HG02642 (cell line): ENCODE measurements at regions not wholly inside any gene's neighbourhood (a gene's known extent, or its start where the extent isn't known, plus 50 kb on each side); places are given as distances from the start of the nearest gene placed in this dataset.
"Not testable (repeated sequence)": the region's sequence is repeated elsewhere in the genome, so short reads cannot be mapped to it uniquely, and the experiment has no call there.

Source experiments
- ATAC-seq: cut with Tn5 transposase; IDR thresholded peaks from one replicate; pipeline ENCODE4 v1.9.1; 2021; ENCODE audit warnings: mild to moderate bottlenecking; ENCODE audit not compliant: unreplicated experiment, poor library complexity

DNA sequence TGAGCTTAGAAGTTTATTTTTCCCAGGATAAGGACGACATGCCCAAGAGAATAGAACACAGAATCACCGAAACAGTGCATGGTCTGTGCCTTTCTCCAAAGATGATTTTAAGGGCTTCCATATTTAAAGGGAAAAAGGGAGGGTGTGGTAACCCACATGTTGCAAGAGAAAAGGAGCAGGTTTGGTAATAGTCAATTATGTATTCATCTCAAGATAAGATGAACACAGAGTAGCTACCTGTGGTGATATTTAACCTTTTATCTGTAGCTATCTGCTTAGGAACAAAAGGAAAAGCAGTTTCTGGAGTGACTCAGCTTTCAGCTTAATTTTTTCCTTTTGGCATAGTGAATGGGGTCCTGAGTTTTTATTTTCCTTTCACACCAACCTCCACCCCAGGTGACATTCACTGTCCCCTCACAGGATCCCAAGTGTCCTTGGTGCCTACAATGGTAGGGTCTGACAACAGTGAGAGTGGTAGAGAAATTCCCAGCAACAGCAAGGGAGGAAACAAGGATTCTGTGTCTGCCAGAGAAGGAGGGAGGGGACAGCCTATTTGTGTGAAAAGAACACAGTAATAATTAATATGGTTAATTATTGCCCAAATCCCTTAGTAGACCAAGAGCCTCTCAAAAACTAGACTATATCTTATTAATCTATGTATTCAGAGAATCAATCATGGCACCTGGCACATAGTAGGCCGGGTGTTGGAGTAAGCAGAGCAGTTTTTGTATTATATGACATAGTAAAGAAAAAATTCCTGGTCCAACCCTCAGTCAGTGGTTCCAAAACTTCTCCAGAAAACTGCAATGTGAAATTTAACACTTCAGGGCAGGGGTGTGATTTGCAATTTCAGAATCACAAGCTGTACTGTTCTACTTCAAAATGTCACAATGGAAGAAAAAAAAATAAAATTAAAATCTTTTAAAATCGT lies 154.5 kb downstream of the PHLDA1 start:
- ATAC-seq = no peak

DNA sequence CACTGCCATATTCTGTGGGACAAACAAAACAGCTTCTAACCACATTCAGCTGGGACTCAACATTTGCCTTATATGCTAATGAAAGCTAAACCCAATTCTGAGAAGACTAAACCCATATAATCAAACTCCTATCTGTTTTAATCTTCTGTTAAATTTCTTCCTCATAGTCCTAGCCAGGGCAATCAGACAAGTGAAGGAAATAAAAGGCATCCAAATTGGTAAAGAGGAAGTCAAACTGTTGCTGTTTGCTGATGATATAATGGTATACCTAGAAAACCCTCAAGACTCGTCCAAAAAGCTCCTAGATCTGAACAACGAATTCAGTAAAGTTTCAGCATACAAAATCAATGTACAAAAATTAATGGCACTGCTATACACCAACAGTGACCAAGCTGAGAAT lies 157.1 kb downstream of the PHLDA1 start:
- no peak for ATAC-seq

DNA sequence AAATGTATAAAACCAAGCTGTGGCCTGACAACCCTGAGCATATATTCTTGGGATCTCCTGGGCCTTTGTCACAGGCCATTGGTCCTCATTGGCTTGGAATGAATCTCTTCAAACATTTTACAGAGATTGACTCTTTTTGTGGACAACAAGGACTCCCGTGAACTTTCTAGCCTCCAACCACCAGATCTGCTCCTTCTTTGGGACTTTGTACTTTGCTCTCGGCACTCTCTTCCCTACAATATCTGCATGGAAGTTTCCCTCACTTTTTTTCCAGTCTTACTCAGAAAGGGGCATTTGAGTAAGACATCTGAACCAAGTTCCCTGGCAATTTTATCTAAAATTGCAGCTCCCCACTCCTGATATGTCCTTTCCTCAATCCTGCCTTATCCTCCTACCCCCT lies 158.8 kb downstream of the PHLDA1 start:
- no peak for ATAC-seq

DNA sequence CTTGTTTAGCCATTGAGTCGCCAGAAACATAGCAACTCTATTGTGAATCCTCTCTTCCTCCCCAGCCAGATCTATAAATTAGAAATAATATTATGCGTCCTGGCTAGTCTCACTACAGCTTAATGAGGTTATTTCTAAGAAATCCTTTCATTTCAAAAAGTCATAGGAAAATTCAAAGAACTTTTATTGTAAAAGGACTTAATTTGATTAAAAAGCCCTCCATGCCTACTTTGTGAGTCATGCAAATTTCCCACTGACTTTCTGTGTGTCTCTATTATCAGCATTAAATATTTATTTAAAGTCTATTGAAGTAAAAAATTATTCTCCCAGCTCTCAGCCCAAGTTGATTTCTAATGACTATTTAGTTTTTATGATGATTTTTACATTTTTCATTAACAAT lies 160.7 kb downstream of the PHLDA1 start:
- ATAC-seq = no peak

DNA sequence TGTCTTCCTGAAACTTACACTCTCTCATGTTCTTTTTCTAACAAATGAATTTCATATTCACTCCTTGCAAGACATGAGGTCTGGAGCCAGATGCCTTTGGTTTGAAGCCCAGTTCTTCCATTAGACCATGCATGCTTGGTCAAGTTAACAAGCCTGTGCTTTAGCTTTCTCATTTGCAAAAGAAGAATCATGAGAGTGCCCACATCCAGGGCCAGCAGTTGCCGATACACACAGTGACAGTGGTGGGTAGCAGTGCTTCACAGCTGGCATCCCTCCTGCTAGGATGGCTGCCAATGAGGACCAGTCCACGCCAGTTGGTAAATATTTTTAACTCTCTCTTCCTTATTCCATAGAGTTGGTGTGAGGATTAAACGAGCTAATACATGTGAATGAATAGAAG lies 163.1 kb downstream of the PHLDA1 start:
- ATAC-seq = no peak

DNA sequence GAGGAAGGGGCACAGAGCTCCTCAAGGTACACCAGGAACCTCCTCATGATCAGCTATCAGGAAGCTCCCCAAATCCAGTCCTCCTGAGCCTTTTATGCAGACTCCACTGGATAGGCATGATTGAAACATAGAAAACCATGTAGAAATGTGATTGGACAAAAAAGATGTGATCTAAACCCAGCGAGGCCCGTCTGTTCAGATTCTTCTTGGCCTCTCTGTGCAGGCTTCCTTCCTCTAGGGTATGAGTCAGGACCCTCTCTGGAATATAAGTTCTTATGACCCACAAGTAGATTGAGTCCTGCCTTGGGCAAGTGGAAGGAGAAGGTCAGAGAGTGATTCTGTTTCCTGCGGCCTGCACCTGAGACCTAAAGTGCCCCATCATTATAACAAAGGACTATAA lies 166.3 kb downstream of the PHLDA1 start:
- no peak for ATAC-seq

DNA sequence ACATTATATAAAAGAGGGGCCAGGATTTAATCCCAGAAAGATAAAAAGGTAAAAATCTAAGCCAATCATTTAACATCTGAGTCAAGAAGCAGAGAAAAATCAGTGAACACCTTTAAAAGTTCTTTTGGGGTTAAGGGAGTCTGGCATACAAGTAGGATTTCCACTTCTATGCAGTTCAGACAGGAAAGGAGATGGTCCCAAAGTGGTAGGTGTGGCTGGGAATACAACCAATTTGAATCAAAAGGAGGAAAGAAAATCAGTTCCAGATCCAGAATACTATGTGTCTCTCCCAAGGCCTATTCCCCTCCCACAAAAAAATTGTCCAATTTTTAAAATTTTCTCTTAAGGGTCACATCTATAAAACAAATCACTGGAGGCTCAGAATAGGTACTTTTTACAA lies 167.4 kb downstream of the PHLDA1 start:
- ATAC-seq = no peak

DNA sequence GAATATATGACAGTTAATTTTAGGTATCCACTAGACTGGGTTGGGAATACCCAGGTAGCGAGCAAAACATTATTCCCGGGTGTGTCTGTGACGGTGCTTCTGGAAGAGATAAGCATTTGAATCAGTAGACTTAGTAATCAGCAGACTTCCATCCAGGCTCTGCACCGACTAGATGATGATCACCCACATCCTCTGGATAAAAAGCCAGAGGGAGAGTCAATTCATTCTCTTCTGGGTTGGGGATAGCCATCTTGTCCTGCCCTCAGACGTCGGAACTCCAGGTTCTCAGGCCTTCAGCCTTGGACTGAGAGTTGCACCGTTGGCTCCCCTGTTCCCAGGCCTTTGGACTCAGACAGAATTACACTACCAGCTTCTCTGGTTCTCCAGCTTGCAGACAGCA lies 168.0 kb downstream of the PHLDA1 start:
- no peak for ATAC-seq

DNA sequence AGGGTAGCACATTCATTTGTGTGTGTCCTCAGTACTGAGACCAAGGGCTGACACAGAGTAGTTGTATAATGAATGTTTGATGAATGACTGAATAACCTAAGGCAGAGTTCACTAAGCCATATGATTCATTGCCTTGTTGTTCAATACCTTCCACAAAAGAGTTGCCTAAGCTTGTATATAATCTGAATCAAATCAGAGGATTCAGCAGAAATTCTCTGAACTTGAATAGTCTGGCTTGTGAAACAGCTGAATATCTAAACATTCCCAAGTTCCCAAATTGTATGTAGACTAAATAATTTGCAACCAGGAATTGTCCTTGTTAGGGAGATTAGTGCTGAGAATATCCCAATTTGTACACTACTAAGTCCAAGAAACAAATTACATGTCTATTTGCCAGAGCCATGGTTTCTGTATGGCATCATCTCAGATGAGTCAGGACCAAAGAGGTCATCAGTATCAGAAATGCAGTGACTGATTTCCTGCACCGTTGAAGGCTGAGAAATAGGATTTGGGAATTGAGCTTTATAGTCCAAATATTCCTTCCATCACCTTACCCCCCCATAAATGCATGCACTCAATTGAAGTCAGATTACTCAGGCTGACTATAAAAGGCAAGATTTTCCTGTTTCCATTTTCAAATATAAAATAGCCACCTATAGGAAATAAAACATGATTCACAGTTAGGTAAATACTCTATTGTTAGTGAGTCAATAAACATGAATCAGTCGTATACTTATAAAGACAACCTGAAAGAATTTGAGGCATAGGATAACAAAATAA lies 168.7 kb downstream of the PHLDA1 start:
- ATAC-seq = no peak

DNA sequence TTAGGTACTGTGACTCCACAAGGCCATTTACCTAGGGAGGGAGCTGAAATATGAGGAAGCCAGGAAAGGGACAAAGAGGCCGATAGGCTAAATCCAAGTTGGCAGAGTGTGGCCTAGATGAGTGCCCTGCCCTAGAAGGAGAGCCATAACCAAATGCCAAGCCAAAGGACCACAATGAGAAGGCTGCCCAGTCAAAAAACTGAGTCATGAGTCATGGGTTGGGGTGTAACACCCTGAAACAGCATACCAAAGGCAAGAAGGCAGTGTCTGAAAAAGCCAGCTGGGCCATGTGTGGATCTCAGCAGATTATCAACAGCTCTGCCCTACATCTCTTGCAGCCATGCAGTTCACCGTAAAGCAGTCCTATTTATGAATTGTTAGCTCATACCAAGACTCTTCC lies 171.7 kb downstream of the PHLDA1 start:
- no peak for ATAC-seq

DNA sequence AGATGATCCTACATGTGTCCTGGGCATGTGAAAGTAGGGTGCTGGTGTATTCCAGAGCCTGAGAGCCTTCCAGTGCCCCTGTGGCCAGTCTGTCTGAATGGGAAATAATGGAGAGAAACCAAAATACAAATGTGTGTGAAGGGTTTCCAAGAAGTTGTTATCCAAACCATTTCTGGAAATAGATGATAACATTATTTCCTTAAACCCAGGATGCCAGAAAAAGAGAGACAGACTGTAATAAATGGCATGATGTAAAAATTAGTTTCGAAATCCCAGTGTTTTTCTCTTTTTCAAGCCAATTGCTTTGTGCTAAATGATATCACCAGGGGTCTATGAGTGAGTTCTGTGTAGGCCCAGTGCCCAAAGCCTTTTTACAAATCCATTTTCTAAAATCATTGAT lies 175.3 kb downstream of the PHLDA1 start:
- no peak for ATAC-seq

DNA sequence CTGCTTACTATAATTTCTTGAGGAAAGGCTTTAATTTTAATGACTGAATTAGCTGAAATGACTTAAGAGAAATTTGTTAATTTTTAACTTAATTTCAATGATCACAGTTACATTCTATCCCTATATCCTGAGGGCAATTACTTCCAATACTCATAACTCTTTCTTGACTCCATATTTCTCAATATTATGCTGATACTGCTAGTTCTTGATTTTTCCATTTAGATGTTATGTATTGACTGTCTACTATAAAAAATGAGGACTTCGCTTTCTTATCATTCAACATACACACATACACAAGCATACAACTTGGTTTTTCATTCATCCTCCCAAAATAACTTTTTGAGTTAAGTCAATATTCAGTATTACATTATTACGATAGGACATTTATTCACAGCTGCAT lies 176.2 kb downstream of the PHLDA1 start:
- no peak for ATAC-seq

DNA sequence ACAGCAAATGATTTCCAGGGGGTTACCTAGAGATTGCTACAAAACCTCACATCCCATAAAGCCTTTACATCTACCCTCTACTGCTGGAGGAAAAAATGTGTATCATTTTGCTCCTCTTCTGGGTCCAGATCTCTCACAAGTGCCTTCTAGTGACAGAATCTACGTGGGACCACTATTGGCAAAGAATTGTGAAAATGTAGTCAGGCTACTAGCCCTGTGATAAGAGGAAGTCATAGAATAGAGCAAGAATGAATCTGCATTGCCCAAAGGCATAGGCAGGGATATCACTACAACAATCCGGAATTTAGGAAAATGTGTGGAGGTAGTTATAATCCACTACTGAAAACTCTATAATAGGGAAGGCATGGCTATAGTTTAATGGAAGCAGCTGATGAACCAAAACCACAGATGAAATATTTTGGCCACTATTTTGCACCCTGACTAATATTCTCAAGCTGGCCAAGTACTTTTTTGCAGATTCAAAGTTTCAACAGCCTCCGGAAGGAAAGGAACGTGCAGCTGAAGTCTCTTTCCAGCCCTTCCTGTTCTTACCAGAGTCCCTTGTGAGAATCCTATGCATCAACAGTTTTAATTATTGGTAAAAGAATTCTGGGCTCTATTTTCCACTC lies 176.8 kb downstream of the PHLDA1 start:
- no peak for ATAC-seq

DNA sequence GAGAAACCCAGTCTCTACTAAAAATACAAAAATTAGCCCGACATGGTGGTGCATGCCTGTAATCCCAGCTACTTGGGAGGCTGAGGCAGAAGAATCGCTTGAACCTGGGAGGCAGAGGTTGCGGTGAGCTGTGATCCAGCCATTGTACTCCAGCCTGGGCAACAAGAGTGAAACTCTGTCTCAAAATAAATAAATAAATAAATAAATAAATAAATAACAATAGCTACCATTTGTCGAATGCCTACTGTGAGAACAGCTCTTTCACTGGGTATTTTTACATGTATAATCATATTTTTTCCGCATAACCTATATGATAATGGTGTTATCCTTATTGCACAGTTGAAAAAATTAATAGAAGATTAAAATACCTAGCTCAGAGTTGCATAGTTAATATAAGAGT lies 177.4 kb downstream of the PHLDA1 start:
- not testable (repeated sequence) for ATAC-seq

DNA sequence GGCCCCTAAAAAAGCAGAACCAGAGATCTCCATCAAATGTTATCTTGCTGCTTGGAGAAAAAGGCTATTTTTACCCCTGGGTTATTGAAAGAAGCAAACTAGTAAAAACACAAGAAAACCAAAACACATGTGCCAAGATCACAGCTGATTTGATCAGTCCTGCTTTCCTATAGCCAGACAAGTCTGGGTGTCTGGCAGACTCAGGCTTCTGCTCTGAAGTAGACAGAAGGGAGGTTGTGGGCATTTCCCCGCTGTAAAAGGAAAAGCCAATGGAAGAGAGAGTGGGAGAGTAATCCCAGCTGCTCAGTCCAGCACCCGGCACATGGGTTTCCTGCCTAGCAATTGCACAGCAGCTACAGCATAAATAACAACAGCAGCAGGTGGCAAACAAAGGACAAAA lies 177.9 kb downstream of the PHLDA1 start:
- ATAC-seq = no peak

DNA sequence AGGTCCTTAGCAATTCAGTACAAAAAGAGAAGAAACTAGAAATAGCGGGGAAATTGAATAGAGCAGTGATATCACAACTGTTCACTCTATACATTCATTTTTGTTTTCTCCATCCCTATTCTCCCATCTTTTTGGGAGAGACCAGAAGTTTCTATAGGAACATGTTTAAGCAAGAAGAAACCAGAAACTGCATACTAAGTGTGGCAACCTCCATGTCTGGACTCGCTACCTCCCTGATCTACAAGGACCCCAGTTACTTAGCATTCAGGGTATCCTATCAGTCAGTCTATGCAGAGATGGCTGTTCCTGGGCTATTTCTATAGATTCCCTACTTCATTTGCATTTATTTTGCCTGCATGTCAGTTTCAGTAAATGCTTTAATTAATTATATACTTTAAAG lies 178.6 kb downstream of the PHLDA1 start:
- no peak for ATAC-seq

DNA sequence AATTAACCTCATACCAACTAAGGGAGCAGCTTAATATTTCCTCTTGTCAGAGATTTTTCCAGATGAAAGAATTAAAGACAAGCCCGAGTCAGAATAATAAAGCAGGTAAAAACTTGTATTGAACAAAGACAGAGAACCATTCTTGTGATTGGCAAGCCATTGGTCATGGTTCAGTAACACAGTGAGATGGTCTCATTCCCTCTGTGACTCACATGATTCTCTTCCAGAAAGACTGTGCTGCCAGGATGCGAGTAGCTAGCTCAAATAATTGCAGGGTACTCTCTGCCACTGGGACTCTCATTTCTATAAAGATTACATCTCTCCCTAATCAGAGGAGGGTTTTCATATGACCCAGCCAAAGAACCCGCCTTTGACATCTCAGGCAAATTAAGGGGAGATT lies 179.4 kb downstream of the PHLDA1 start:
- ATAC-seq = no peak

DNA sequence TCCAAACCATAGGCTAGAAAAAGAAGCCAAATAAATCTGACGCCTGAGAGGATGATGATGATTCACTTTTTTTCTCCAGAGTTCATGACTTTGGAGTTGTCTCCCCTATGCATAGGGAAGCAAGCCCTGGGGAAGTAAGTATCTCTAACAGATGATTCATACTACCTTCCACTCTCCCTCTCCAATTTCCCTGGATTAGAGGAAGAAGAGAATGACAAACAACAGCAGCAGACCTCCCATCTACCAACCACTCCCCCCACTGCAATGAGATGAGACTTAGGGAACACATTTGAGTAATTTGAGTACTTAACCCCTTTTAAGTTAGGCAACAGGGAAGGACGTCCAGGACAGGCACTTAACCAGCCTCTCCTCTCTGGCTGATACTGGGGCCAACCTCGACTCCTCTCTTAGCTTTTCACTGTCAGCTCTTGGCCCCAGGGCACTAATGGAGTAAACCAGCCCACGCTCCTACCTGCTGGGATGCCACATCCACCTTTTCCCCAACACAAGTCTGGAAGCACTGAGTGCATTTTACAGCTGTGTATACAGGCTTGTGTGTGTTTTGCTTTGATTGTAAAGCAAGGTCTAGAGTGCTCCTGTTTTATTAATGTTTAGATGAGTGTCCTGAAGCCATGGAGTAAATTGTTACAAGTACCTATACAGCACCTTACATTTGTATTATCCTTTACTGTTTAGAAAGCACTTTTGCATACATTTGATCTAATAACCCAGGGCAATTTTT lies 180.7 kb downstream of the PHLDA1 start:
- no peak for ATAC-seq

DNA sequence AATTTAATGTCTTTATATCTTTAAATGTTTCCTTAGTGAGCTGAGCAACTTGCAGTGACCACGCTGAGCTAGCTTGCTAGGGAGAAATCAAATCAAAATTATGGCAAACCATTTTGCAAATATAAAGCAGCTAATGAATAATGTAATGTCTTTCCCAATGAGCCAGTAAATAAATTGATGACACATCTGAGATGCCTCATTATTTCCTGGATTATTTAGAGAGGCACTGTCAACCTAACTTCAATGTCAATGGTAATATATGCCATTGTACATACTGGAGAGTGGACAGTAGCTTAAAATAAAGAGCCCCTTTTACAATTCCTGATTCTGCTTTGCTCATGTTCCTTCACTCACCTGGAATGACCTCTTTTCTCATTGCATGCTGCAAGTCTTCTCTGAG lies 182.6 kb downstream of the PHLDA1 start:
- no peak for ATAC-seq

DNA sequence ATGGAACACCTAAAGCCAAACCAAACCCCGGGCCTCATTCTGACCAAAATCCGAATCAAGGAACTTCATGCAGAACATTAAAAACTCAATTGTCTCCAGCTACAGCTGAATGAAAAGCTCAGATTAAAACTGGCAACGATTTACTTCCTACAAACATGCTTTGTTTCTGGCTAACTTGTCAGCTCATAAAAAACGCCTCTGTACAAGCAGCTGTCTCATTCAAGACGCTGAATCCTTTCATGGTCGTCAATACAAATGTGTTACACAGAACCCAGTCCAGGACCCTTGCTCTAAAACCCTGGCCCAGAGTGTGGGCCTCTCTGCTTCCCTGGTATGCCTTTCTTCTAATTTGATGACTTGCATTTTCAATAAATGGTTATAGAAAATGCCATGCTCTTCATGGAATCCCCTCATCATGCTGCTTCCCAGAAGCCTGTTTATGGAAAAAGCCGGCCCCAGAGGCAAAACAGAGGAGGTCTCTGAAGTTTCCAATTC lies 183.1 kb downstream of the PHLDA1 start:
- no peak for ATAC-seq
